ENCODE measurements at regions not wholly inside any gene's neighbourhood (a gene's known extent, or its start where the extent isn't known, plus 50 kb on each side); places are given as distances from the start of the nearest gene placed in this dataset.

GRCh38 chr9:20074291-20074690 lies 285.5 kb upstream of the SLC24A2 start:
- TF ChIP-seq CTCF (conservative IDR thresholded peaks at IDR 0.05) = no peak
- TF ChIP-seq ZFX (IDR thresholded peaks at IDR 0.05) = no peak

All from C4-2B (cell line).